Suppressor macrophage (primary cell): ENCODE measurements at regions not wholly inside any gene's neighbourhood (a gene's known extent, or its start where the extent isn't known, plus 50 kb on each side); places are given as distances from the start of the nearest gene placed in this dataset.

Experiments used
- DNase-seq, 4 experiments: peaks; one replicate each; pipeline ENCODE4 v3.0.0-alpha.2; 2020 to 2022

DNA sequence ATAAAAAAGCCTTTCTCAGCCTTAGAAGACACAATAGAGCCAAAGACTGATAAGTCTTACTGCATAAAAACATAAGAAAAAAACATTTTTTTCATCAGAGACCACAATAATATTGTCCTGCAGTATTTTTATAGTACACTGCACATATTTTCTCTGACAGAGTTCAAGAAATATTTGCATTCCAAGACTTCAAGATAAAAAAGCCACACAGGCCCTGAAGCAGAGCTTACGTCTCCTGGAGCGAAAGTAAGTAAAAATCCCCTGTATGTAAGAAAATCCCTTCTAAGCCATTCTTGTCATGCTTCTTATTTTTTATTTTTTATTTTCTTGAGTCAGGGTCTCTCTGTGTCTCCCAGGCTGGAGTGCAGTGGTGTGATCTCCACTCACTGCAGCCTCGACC lies 755.9 kb downstream of the LIG4 start:
- DNase-seq = no peak

DNA sequence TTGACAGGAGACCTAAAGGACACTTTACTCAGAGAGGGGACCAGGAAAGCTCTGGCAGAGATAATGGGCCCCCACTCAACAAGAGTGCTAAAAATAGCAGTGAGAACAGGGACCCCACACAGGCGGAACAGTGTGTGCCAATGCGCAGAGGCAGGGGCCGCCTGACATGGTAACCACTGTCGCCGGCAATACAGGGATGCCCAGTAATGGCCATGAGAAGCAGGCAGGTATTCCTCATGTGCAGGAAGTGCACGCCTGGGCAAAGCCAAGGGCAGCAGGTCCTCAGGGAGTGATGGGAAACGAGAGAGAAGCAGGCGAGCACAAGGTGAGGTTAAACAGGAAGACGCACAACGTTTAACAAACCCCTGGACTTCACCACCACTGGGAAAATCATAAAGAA lies 757.1 kb downstream of the LIG4 start:
- DNase-seq = no peak

DNA sequence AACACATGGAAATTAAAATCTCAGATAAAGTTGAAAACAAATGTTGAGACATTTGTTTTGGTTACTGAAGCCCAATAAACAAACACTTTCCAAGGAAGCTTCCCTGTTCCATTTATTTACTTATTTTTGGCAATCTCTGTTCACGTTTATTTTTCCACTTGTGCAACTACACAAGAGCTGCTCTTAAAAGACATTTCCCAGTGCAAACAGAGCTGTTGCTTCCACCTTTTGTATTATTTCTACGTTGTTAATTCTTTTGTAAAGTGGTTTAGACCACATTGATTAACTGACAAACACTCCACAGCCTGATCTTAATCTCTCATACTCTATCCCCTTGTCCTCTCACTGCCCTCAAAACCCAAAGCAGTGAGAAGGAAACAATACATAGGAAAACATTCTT lies 757.6 kb downstream of the LIG4 start:
- DNase-seq = no peak

DNA sequence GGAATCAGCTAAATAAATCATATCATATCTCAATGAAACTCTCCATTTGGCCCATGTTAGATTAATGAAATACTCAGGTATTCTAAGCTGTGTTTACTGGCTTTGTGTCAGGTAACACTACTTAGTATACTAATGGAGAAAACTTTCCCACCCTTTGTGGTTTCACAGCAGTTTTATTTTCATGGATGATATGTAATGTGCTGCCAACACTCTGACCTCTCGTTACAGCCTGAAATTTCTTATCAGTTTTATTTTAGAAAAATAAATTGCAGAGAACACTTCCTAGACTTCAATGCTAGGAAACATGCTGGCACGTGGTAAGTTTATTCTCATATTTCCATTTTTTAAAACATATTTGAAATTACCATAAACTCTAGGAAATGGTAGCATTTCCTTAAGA lies 758.9 kb downstream of the LIG4 start:
- DNase-seq = no peak

DNA sequence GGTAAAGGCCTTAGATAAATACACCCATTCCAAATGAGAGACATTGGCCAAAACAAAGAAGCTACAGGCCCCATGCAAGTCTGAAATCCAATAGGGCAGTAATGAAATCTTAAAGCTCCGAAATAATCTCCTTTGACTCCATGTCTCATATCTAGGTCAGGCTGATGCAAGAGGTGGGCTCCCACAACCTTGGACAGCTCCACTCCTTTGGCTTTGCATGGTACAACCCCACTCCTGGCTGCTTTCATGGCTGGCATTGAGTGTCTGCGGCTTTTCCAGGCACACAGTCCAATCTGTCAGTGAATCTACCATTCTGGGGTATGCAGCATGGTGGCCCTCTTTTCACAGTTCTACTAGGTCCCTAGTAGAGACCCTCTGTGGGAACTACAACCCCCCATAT lies 762.5 kb downstream of the LIG4 start:
- DNase-seq = no peak

DNA sequence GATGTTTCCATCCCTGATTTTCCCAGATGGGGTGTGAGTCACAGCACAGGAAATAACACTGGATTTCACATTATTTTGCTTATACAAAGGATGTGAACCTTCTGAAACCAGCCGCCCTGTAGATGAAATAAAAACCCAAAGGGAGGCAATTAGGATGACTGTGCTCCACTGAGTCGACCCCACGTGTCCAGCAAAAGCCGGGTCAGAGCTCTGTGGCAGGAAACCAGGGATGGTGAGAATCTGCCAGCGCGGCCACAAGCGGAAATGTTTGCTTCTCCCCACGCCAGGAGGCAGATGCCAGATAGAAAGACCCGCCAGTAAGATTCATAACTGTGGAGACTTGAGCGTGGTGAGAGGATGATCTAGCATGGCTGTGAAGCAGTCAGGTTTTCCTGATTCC lies 764.4 kb downstream of the LIG4 start:
- DNase-seq = no peak

DNA sequence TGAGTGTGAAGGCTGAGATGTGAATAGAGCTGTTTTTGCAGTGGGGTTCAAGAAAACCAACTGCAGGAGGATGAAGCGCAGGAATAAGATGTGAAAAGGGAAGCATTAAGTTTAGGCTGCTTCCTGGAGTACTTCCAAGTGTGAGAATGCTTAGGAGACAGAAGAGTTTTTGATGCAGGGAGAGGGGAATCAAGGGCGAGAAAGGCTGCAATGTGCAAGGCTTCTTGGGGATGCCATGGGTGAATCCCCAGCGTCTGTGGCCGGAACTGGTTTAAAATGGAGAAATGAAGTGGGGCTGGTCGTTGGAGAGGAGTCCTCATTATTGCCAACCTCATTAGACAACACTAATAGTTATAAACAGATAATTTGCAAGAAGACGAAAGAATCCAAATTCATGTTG lies 764.9 kb downstream of the LIG4 start:
- no peak for DNase-seq

DNA sequence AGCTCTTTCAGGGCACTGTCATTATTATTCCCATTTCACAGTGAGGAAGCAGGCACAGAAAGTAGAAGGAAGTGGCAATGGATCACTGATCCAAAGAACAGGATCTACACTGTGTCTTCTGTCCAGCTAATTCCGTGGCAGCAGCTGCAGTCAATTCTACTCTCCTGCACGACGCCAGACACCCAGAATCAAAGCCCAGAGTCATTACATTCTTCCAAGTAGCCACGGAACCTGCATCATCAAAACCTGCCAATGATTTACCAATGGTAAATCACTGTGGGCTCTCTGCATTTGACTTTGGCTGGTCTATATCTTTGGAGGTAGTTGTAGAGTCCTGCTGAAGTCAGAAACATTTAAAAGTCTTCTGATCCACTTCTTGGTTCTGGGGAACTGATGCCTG lies 767.7 kb downstream of the LIG4 start:
- DNase-seq = no peak

DNA sequence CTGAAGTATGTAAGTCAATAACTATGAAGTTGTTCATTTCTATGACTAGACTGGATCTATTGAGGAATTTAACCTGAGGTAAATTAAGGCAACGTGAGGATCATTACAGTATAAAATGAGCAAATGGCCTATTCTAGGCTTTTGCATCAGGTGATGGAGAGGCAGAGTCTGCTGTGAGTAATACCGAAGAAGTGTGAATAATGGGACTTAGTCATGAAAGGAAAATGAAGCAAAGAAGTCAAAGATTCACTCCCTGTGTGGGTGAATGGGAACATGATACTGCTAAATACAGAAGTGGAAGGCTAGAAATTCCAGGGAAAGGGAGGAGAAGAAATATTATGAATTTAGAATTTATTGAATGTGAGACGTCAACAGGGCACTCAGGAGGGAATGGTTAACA lies 774.1 kb downstream of the LIG4 start:
- DNase-seq = no peak

DNA sequence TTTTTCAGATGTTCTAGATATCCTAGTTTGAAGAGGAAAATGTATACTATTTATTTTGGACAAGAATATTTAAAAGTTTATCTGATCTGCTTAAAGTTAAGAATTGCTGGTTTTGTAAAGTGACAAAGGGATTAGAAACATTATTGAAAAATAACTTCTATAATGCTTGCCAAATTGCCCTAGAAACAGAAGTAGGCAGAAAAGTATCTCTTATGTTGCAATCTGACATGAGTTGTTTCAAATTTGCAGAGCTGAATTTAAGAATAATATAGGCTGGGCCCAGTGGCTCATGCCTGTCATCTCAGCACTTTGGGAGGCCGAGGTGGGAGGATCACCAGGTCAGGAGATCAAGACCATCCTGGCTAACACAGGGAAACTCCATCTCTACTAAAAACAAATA lies 777.1 kb downstream of the LIG4 start:
- DNase-seq = no peak

DNA sequence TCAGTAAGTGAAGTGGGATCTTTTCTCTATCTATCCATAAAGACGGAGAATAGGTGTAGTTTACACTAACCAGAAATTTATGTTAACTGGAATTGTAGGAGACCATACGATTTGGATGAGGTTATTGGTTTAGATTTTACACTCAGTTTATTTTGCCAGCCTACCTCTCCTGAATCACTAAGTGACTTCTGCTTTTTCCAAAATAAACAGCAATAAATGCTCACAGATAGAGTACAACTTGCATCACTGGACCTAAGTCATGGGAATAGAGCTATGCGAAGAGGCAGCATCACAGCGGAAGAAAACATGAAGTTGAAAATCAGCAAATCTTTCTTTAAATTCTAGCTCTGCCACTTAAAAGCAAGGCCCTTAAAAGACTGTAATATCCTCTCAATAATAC lies 781.0 kb downstream of the LIG4 start:
- no peak for DNase-seq

DNA sequence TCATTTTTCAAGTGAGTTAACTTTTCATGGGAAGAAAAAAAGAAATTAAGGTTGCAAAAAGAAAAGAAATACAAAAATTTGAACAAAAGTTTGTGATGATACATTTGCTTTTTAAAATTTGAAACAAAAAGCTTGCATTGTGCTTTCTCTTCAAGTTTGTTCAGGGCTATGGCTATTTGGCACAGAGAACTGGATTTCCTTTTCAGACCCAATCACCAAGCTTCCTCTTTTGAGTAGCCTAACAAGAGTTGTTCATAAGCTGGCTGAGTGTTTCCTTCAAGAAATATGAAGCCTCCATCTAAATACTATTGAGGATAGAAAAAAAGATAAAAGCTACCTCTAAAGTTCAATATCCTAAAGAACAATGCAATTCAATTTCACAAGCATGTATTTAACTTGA lies 787.8 kb downstream of the LIG4 start:
- DNase-seq = no peak

DNA sequence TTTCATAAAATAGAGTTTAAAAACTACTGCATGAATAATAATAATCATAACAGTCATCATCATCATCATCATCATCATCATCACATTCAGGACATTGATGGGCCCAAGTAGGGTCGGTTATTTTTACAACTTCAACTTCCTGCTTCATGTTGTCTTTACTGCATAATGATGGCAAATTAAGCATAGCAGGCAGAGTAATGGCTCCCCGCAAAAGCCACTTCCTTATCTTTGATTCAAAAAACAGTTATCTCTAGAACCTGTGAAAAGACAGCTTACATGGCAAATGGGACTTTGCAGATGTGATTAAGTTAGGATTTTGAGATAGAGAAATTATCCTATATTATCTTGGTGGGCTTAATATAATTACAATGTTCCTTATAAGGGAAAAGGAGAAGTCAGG lies 792.9 kb downstream of the LIG4 start:
- no peak for DNase-seq

DNA sequence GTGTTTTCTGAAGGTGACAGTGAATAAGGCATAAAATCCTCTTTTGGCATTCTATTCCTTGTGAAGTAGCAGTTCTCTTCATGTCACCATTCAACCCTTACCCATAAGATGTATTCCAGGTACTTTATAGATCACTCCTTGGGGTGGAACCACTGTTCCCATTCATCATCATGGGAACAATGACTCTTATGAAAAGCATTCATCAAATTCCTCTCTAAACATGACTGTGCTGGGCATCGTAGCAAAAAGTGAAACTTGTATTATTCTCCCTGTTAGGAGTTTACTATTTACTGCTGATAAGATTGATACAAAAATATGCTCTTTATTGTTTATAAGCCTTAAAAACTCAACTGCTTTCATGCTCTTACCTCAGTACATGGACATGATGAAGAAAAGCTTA lies 793.4 kb downstream of the LIG4 start:
- no peak for DNase-seq

DNA sequence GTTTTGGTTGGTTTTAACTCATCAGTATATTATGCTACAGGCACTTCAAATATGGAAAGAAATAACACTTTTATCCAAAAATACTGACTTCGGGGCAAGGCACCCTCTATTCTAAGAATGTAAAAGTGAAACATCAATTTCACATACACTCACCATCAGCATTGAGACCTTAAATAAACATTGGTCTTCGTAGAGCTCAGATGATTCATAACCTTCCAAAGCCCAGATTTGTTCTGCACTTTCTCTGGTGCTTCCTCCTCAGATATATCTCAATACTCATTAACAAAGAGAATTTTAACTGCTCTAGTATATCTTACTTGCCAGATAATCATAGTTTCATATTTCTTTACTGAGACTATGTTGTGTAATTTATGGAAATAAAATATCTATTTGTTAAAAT lies 794.3 kb downstream of the LIG4 start:
- no peak for DNase-seq

DNA sequence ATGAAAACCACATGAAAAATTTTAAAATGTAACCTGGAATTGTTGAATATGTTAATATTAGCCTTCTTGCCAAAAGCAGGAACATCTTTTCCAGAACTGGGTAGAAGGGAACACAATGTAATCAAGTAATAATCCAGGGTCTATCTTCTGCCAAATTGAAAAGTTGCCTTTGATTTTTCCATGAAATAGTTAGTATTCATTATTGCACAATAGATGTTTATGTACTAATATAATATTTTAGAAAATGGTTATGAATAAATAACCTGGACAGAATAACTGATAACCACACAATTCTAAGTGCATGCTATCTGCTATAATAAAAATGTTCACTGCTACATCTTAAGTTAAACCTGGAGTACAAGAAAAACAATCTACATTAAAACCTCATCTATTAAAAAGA lies 802.3 kb downstream of the LIG4 start:
- DNase-seq = no peak

DNA sequence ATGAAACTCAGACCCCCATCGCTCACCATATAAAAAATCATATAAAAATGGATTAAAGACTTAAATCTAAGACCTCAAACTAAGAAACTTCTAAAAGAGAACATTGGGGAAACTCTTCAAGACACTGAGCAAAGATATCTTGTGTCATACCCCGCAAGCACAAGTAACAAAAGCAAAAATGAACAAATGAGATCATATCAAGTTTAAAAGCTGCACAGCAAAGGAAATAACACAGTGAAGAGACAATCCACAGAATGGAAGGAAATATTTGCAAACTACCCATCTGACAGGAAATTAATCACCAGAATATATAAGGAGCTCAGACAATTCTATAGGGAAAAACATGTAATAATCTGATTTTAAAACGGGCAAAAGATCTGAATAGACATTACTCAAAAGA lies 808.3 kb downstream of the LIG4 start:
- no peak for DNase-seq

DNA sequence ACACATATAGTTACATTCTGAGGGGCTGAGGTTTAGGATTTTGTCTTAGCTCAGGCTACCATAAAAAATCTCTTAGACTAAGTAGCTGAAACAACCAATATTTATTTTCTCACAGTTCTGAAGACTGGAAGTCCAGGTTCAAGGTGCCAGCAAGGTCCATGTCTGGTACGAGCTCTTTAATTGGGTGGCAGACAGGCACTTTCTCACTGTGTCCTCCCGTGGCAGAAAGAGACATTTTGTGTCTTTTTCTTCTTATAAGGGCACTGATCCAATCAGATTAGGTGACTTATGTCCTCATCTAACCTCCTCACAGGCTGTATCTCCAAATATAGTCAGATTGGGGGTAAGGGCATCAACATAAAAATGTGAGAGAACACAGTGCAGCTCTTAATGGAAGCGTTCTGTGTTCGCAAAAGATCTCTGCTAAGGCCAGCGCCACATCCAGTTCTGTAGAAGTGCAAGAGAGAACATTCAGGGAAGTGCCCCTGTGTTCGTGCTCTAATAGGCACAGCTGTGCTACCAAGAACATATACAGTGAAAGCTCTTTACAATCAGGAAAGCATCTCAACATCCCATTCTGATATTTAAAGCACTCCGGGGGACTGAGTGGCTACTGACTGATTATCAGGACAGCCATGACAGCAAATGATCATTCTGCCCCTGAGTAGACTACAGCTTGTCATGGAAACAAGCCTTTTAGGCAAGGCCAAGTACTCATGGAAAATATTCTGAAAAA lies 819.2 kb downstream of the LIG4 start:
- no peak for DNase-seq

DNA sequence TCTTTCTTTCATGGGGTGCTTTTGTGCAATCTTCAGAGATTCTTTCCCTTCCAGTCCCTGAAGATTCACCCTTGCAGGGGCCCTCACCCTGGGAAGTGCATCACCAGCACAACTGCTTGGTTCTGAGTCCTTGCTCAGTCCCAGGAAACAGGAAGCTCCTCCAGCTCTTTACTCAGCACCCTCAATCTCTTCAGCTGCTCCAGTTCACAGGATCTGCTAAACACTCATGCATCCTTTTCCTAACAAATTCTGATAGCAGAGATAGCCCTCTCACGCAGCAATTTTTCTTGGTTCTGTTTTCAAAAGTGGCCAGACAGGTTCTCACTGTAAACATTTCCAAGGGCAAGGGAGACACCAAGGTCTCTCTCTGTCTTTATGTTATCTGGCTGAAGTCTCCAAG lies 823.1 kb downstream of the LIG4 start:
- no peak for DNase-seq

DNA sequence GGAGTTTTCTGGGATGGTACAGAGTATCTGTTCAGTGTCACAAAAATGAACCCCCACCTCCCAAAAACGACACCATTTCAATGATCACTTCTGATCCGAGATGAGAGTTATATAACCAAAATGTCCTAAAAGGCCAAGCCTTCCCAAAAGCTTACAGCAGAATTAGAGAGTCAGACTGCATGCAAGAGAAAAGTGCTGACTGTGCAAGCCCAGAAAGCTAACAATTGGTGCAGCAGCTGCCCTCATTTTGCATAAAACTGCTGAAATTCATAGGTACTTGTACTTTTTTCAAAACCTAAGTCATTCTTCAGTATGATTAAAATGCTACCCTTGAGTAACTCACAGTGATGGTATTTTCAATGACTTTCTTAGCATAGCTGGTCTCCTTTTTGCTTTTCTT lies 819.6 kb upstream of the ARGLU1 start:
- no peak for DNase-seq

DNA sequence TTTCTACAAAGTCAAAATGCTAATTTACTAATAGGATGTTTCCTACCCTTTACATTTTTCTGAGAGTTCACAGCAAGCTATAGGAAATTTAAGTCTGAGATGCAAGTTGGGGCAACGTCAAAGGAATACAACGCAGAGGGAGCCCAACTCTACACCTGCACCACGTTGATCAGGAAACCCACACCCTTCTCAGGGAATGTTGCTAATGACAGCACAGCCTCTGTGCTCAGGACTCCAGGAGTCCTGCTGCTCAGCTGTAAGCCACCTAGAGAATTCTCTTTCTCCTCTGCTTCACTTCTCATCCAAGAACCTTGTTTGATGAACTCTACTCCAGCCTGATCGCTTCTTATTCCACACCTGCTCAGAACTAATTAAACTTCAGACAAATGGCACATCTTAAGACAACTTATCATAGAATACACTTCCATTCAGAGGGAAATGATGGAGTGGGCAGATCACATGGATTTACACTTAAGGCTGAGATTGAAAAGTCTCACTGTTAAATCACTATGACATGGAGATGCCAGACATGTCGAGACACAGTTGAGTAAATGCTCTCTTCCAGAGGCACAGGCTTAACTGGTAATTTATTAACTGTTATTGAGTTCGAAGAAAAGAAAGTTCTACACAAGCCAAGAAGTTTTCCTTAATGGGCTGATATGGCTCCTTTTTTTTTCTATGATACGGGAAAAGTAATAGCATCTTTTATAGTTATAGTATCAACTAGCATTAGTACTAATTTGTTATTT lies 811.6 kb upstream of the ARGLU1 start:
- DNase-seq = no peak

DNA sequence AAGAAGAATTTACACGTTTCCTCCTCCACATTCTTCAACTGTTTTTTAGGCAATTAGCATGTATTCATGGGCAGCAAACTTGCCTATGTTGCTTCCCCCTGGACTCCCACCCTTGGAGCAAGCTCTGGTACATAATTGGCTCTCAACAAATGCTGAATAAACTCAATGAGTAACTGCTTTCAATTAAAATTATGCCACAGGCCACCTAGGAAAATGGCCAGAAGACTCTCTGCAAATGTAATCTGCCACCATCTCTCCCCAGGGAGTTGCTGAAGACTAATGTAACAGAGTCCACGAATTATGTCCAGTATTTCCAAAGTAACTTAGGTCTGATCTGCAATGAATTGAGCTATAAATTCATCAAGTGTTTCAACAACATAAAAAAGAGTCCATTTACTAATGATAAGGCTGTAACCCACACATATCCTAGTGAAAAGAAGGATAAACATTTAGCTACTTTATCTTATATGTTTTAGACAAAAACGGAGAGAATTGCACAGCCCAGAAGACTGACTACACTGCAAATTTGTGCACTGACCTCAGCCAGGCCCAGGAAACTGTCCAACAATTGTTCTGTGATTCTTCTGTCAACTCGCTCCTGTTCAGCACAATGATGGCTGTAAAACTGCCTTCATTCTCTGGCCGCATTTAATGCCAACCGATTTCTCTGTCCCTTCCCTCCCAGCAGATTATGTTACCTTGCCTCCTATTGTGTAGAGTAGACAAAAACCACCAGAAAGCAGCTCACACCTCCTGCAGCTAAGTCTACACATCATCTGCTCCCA lies 808.6 kb upstream of the ARGLU1 start:
- DNase-seq = no peak

DNA sequence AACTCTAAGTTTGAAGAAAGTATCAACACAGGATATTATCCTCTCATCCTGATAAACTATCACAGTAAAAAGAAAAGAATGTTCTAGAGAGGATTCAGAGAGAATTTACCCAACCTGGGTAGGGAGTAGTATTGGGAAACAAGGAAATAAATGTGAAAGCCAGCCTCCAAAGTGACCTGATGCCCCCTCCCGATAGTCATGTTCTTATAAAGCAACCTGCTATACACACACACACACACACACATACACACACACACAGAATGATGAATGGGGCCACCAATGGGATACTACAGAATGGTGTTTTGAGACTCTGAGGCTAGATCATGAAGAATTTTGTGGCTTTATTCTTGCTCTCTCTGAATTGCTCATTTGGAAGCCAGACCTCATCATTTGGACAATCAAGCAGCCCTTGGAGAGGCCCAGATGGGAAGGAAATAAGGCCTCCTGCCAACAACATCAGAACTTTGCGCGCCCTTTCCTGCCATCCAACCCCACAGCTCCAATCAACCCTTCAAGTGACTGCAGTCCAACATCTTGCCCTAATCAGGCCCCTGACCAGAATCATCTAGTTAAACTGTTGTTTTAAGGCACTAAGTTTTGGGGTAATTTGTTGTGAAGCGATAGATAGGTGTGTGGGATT lies 807.9 kb upstream of the ARGLU1 start:
- no peak for DNase-seq
